ENCODE measurements at regions not wholly inside any gene's neighbourhood (a gene's known extent, or its start where the extent isn't known, plus 50 kb on each side); places are given as distances from the start of the nearest gene placed in this dataset.

- TF ChIP-seq REST (tag by site-specific recombination; IDR thresholded peaks at IDR 0.05) (no peak), CTCF (tag by site-specific recombination; IDR thresholded peaks at IDR 0.05) (no peak)
- TF ChIP-seq, protein P1, sequence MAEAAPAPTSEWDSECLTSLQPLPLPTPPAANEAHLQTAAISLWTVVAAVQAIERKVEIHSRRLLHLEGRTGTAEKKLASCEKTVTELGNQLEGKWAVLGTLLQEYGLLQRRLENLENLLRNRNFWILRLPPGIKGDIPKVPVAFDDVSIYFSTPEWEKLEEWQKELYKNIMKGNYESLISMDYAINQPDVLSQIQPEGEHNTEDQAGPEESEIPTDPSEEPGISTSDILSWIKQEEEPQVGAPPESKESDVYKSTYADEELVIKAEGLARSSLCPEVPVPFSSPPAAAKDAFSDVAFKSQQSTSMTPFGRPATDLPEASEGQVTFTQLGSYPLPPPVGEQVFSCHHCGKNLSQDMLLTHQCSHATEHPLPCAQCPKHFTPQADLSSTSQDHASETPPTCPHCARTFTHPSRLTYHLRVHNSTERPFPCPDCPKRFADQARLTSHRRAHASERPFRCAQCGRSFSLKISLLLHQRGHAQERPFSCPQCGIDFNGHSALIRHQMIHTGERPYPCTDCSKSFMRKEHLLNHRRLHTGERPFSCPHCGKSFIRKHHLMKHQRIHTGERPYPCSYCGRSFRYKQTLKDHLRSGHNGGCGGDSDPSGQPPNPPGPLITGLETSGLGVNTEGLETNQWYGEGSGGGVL (tag by site-specific recombination; IDR thresholded peaks at IDR 0.05), result no peak
Observed at GRCh38 chr1:98382986-98383740, 278.4 kb upstream of the SNX7 start.
